Upper lobe of left lung (tissue), 4 donors: ENCODE measurements at regions not wholly inside any gene's neighbourhood (a gene's known extent, or its start where the extent isn't known, plus 50 kb on each side); places are given as distances from the start of the nearest gene placed in this dataset.

Experiments used
- EP300 ChIP-seq, 4 donors: sonication (generic); formaldehyde crosslinking; IDR thresholded peaks; one replicate each; pipeline ENCODE4 v1.5.1; 2017; ENCODE audit warnings: antibody characterized with exemption in 4 of 4, control low read depth in 2 of 4
- POLR2A ChIP-seq, 4 donors: fragments of 450-650 bp; IDR thresholded peaks; one replicate each; pipeline ENCODE4 v1.5.1; 2016 to 2017; ENCODE audit warnings: antibody characterized with exemption in 4 of 4, mild to moderate bottlenecking in 2 of 4
- TF ChIP-seq, protein P1 (sequence below), 6 experiments: fragments of 450-650 bp in 4 of 6; fragments of 200-600 bp in 2 of 6; sonication (generic) in 2 of 6; IDR thresholded peaks; one replicate each; pipeline ENCODE4 v1.5.1; 2016 to 2019; ENCODE audit warnings: antibody characterized with exemption in 6 of 6

DNA sequence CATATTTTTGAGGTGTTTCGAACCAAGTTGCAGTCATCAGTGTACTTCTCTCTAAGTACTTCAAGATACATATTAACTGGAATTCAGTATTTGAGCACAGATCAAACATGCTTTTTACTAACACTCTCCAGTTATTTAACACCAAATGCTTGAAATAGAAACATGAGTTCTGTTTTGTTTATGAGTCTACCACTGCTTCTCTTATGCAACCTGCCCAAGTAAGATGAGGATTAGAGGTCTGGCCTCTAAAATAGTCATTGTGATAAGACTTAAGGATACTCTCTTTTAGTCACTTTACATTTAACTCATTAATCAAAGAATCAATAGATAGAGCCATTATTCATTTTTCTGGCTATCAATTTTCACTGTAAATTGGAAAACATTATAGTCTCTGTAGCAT is 156.2 kb upstream of the THRB start:
- TF ChIP-seq, protein P1, sequence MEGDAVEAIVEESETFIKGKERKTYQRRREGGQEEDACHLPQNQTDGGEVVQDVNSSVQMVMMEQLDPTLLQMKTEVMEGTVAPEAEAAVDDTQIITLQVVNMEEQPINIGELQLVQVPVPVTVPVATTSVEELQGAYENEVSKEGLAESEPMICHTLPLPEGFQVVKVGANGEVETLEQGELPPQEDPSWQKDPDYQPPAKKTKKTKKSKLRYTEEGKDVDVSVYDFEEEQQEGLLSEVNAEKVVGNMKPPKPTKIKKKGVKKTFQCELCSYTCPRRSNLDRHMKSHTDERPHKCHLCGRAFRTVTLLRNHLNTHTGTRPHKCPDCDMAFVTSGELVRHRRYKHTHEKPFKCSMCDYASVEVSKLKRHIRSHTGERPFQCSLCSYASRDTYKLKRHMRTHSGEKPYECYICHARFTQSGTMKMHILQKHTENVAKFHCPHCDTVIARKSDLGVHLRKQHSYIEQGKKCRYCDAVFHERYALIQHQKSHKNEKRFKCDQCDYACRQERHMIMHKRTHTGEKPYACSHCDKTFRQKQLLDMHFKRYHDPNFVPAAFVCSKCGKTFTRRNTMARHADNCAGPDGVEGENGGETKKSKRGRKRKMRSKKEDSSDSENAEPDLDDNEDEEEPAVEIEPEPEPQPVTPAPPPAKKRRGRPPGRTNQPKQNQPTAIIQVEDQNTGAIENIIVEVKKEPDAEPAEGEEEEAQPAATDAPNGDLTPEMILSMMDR (IDR thresholded peaks at IDR 0.05): no peak
- TF ChIP-seq POLR2A (IDR thresholded peaks at IDR 0.05) (no peak), EP300 (IDR thresholded peaks at IDR 0.05) (no peak)
